ENCODE measurements at regions not wholly inside any gene's neighbourhood (a gene's known extent, or its start where the extent isn't known, plus 50 kb on each side); places are given as distances from the start of the nearest gene placed in this dataset.

DNA sequence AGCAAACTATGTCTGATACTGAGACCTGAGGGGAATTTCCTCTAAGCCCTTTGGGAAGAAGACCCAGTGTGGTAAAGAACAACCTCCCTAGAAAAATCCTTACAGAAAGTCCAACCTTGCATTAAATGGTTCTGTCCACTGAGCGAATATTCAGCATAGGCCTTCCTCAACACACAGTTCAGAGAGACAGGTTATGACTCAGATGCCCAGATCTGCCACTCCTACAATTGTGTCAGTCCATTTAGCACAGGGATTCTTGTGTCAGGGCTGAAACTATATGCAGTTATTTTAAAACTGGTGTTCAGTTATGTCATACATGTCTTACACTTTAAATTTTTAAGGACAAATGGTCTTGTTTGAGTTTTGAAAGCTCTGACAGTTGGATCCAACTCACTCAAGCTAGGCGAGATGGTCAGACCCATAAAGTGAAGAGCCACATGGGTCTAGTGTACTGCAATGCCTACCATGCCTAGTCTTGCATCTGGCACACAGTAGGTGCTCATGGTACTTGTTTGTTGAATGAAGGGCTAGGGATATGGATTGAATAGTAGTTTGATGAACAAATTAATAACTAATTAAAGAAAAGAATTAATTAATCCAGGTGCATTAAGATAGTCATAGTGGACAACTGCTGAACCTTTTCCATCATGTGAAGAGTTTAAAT is 207.5 kb upstream of the PWP1 start:
- no peak overlapping the region for H3K4me3 Mint-ChIP-seq
- H3K27me3 Mint-ChIP-seq: no peaks in the 10 kb centered on the region
- H3K4me1 Mint-ChIP-seq (ENCODE audit: low read depth): peaks cover 55% of the 10 kb centered on the region
- no peak overlapping the region for H3K27ac Mint-ChIP-seq
- H3K9me3 Mint-ChIP-seq (ENCODE audit: low read depth): no peaks in the 10 kb centered on the region
- no peaks in the 10 kb centered on the region for H3K36me3 Mint-ChIP-seq

DNA sequence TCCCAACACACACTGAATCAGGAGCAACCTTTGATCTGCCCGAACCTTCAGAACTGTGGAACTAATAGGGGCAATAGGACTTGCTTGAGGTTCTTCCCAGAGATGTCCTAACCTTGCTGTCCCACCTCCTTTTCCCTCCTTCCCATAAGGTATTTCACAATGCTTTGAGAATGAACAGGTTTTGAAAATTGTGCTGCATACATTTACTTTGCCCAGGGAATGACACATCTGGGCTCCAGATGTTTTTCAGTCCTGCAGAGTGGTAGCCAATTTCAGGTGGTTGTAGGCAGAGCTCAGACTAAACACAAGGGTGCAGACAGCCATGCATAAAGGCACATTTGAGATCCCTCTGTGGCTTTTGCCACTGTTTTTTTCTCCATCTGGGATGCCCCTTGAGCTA is 206.7 kb upstream of the PWP1 start:
- H3K36me3 Mint-ChIP-seq: no peaks in the 10 kb centered on the region
- no peak overlapping the region for H3K4me3 Mint-ChIP-seq
- no peaks in the 10 kb centered on the region for H3K9me3 Mint-ChIP-seq (ENCODE audit: low read depth)
- H3K27me3 Mint-ChIP-seq: no peaks in the 10 kb centered on the region
- no peak overlapping the region for H3K27ac Mint-ChIP-seq
- peaks cover 56% of the 10 kb centered on the region for H3K4me1 Mint-ChIP-seq (ENCODE audit: low read depth)

DNA sequence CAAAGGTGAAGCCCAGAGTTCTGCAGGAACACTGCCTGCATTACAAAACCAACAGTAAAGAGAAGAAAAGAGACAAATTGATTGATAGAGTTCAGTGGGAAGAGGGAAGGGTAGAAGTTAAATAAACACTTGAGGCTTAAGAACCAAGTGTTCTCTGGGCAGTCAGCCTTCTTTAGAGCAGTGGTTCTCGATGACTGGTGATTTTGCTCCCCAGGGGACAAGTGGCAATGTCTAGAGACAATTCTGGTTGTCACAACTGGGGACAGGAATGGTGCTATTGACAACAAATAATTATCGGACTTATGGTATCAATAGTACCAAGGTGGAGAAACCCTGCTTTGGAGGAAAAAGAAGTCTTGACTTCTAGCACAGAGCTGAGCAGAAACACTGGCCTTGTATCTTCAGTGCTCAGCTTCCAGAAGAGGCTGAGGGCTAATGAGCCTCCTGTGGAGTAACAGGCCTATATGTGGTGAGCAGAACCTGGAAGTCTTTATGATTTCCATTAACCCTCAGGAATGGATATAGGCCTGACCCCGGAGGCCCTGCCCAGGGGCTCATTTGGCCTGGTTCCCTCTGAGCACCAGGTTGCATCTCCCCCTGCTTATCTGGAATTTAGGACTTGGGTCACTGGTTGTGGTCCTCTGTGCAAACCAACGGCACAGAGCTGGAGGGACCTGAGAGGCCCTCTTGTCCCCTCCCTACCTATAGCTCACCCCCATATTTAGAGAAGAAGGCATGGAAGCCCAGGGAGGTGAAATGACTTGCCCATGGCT is 204.6 kb upstream of the PWP1 start:
- H3K9me3 Mint-ChIP-seq (ENCODE audit: low read depth): no peaks in the 10 kb centered on the region
- H3K4me3 Mint-ChIP-seq: no peak overlapping the region
- H3K27me3 Mint-ChIP-seq: no peaks in the 10 kb centered on the region
- no peaks in the 10 kb centered on the region for H3K36me3 Mint-ChIP-seq
- H3K4me1 Mint-ChIP-seq (ENCODE audit: low read depth): peaks cover 54% of the 10 kb centered on the region
- no peak overlapping the region for H3K27ac Mint-ChIP-seq

DNA sequence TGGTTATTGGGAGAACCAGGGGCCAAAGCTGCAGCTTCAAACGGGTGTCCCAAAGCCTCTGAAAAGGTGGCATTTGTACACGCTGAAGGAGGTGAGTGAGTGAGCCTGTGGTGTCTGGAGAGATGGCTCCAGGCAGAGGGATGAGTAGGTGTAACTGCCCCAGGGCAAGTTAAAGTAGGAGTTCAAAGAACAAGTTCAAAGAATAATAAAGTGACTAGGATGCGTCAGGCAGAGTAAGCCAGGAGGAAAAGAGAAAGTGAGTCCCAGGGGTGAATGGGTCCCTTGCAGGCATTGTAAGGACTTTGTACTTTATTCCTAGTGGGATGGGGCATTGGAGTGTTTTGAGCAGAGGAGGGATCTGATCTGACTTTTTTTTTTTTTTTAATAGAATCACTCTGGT is 201.4 kb upstream of the PWP1 start:
- H3K4me1 Mint-ChIP-seq (ENCODE audit: low read depth): peaks cover 60% of the 10 kb centered on the region
- no peak overlapping the region for H3K4me3 Mint-ChIP-seq
- H3K36me3 Mint-ChIP-seq: no peaks in the 10 kb centered on the region
- no peaks in the 10 kb centered on the region for H3K9me3 Mint-ChIP-seq (ENCODE audit: low read depth)
- H3K27me3 Mint-ChIP-seq: no peaks in the 10 kb centered on the region
- H3K27ac Mint-ChIP-seq: no peak overlapping the region

DNA sequence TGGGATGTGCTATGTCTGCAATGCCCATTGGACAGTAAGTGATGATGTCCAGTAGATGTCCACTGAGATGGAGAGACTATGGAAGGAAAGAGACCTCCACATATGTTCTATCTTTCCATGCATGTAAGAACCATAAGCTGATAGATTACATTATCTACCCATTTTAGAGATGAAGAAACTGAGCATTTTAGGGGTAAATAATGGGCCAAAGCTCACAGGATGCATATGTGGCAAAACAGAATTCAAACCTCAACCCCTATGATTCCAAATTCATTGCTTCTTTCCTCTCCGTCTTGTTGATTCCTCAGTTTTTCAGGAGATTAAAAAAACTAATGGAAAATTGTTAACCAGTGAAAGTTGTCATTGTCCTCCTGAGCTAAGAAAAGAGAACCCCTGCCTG is 200.7 kb upstream of the PWP1 start:
- no peaks in the 10 kb centered on the region for H3K27me3 Mint-ChIP-seq
- H3K4me3 Mint-ChIP-seq: no peak overlapping the region
- H3K36me3 Mint-ChIP-seq: no peaks in the 10 kb centered on the region
- peaks cover 58% of the 10 kb centered on the region for H3K4me1 Mint-ChIP-seq (ENCODE audit: low read depth)
- H3K27ac Mint-ChIP-seq: peak overlapping the region; percentile 3
- H3K9me3 Mint-ChIP-seq (ENCODE audit: low read depth): no peaks in the 10 kb centered on the region

DNA sequence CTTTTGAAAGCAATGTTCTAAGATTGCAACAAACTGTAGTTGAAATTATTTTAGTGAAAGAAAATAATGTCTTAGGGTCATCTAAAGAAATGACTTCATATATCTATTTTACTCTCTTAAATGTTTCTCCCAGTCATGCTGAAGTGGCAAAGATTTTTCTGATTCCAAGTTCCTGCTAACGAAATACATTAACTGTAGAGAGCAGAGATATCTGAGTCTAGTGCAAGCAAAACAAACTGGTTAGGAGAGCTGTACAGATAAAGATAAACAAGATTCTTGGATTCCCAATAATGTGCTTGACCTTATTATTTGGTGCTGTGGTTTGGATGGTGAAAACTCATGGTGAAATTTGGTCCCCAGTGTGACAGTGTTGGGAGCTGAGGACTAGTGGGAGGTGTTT is 199.9 kb upstream of the PWP1 start:
- H3K4me1 Mint-ChIP-seq (ENCODE audit: low read depth): peaks cover 54% of the 10 kb centered on the region
- no peak overlapping the region for H3K4me3 Mint-ChIP-seq
- H3K9me3 Mint-ChIP-seq (ENCODE audit: low read depth): no peaks in the 10 kb centered on the region
- H3K36me3 Mint-ChIP-seq: no peaks in the 10 kb centered on the region
- H3K27ac Mint-ChIP-seq: peak overlapping the region; percentile 7
- H3K27me3 Mint-ChIP-seq: no peaks in the 10 kb centered on the region

DNA sequence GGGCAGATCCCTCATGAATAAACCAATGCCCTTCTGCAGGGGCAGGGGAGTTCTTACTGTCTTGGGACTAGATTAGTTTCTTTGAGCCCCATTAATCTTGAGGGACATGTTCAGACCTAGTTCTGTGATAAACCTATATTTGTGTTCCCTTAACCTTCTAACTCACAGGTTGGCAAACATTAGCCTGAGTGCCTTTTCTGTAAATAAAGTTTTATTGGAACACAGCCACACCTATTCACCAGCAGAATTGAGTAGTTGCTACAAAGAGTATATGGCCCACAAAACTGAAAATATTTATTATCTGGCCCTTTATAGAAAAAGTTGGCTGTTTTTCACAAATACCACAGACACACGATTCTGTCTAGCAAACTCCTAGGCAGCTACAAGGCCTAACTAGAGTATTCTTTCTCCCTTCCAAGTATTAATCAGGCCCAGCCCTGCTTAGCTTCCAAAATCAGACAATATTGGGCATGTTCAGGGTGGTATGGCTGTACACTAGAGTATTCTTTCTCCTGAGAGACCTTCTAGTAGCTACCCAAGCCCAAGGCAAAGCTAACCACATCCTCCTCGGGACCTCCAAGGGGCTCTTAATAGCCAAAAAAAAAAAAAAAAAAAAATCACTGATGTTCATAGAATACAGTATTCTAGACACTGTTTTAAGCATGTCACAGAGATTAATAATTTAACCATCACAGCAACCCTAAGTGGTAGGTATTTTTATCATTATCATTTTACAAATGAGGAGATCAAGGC is 199.3 kb upstream of the PWP1 start:
- Mint-ChIP-seq H3K27me3 (no peaks in the 10 kb centered on the region), H3K4me1 (ENCODE audit: low read depth) (peaks cover 57% of the 10 kb centered on the region), H3K36me3 (no peaks in the 10 kb centered on the region), H3K9me3 (ENCODE audit: low read depth) (no peaks in the 10 kb centered on the region), H3K27ac (peak overlapping the region; percentile 17), H3K4me3 (no peak overlapping the region)

DNA sequence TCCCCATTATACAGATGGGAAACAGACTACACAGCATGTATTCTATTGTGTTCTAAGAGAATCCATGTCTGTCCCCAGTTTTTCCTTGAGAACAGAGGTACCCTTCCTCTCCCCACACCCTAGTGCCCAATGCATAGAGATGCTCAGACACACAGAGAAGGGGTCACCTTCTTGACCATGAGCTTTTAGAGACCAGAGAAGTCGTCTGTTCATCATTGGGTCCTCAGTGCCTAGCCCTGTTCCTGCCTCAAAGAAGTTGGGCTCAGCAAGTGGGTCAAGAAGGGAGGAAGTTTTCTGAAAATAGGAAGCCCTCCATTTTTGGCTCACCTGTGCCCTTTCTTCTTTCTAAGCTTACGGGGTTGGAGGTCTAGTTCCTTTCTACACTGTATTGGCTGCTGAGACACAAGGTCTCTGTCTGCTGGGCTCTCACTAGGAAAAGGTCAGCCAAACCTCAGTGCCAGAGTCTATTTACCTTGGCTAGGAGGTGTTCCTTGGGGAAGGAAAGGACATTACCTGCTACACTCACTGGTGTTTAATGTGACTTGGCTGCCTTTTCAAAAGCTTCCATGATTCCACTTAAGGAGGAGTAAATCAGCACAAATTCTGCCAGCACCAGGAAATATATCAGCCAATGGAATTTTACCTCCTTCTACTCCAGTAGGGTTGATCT is 198.5 kb upstream of the PWP1 start:
- no peaks in the 10 kb centered on the region for H3K36me3 Mint-ChIP-seq
- H3K27me3 Mint-ChIP-seq: no peaks in the 10 kb centered on the region

DNA sequence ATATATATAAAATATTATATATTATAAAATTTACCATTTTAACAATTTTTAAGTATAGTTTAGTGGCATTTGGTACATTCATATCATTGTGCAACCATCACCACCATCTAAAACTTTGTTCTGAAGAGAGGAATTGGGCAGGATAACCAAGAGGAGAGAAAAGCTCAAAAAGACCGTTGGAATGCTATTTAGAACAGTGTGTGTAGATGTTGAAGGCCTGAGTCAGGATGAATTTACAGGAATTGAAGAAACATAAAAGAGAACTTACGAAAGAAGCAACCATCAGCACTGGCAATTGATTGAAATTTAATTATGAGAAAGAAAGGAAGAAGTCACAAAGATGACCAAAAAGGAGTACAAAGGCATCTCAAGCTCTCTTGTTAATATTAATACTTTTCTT is 196.9 kb upstream of the PWP1 start:
- H3K9me3 Mint-ChIP-seq (ENCODE audit: low read depth): no peaks in the 10 kb centered on the region
- no peaks in the 10 kb centered on the region for H3K36me3 Mint-ChIP-seq
- peaks cover 67% of the 10 kb centered on the region for H3K4me1 Mint-ChIP-seq (ENCODE audit: low read depth)
- no peaks in the 10 kb centered on the region for H3K27me3 Mint-ChIP-seq
- no peak overlapping the region for H3K27ac Mint-ChIP-seq
- H3K4me3 Mint-ChIP-seq: no peak overlapping the region

More for the DNA sequence above, 198.5 kb upstream of the PWP1 start:
- H3K4me1 Mint-ChIP-seq (ENCODE audit: low read depth): peaks cover 58% of the 10 kb centered on the region
- no peak overlapping the region for H3K4me3 Mint-ChIP-seq
- no peak overlapping the region for H3K27ac Mint-ChIP-seq
- no peaks in the 10 kb centered on the region for H3K9me3 Mint-ChIP-seq (ENCODE audit: low read depth)

DNA sequence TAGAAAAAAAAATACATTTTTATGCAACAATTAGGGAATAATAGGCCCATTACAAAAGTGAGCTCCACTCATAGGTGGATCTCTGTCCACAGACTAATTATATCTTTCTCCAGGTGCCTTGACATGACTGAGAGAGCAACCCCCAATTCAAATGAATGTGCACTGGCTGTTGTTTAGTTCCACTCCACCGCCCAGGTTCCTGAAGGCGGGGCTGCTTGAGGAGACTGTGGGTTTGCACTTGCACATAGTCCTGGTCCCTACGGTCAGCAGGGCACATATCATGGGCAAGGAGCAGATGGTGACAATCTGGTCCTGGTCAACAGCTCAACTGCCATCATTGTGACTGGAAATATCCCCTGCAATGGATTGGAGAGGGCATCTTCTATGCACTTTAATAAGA is 195.6 kb upstream of the PWP1 start:
- H3K4me3 Mint-ChIP-seq: no peak overlapping the region
- H3K27ac Mint-ChIP-seq: no peak overlapping the region
- H3K9me3 Mint-ChIP-seq (ENCODE audit: low read depth): no peaks in the 10 kb centered on the region
- peaks cover 59% of the 10 kb centered on the region for H3K4me1 Mint-ChIP-seq (ENCODE audit: low read depth)
- no peaks in the 10 kb centered on the region for H3K27me3 Mint-ChIP-seq
- H3K36me3 Mint-ChIP-seq: peaks cover 2% of the 10 kb centered on the region

DNA sequence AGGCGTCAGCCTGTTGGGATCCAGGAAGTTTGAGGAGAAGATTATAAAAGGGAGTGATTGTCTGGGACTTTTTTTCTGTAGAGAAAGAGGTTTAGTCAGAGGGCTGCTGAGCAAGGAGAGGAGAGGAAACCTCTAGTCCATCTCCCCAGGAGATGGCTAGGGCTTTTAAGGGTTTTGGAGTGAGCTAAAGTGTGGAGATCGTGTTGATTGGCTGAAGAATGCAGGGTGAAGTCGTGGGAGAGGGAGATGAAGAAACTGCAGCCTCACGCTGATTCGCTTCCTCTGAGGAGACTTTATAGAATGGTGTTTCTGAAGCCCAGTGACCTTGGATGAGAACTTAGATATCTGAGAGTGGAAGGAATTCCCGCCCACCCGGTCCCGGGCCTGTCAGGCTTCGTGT is 193.7 kb upstream of the PWP1 start:
- no peak overlapping the region for H3K4me3 Mint-ChIP-seq
- no peaks in the 10 kb centered on the region for H3K9me3 Mint-ChIP-seq (ENCODE audit: low read depth)
- peaks cover 3% of the 10 kb centered on the region for H3K36me3 Mint-ChIP-seq
- peak overlapping the region; percentile 41 for H3K27ac Mint-ChIP-seq
- peaks cover 43% of the 10 kb centered on the region for H3K4me1 Mint-ChIP-seq (ENCODE audit: low read depth)
- H3K27me3 Mint-ChIP-seq: no peaks in the 10 kb centered on the region

DNA sequence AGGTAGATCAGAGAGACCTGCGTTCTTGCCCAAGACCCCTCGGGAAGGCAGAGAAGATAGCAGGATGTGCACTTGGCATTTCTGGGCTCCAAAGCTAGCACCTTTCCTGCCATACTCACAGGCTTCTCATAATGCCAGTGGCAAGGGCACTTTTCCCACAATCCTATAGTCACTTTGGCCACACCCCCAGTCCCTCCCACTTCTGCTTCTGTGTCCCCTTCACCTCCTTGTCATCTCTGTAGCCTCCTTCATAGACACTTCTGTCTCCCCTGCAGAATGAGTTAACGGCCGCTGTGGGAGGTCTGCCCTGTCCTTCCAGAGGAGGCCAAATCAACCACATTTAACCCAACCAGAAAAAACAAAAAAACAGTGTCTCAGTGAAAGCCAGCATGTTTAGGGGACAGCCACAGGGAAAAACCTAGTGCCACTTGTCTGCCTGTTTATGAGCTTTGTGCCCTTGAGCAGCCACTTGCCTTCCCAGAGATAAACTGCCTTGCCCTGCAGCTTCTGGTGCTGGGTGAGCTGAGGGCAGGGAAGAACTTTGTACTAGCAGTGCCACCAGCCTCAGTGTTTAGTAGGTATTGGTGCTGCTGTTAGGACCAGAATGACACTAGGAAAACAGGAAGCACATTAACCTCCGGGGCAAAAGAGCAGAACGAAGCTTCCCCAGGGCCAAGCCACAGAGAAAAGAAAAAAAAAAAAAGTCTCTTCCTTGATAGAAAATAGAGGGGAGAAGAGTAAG is 193.0 kb upstream of the PWP1 start:
- Mint-ChIP-seq H3K27ac (peak overlapping the region; percentile 91), H3K36me3 (peaks cover 10% of the 10 kb centered on the region), H3K4me3 (peak overlapping the region; percentile 63), H3K4me1 (ENCODE audit: low read depth) (peaks cover 39% of the 10 kb centered on the region), H3K9me3 (ENCODE audit: low read depth) (peaks cover 6% of the 10 kb centered on the region), H3K27me3 (no peaks in the 10 kb centered on the region)

DNA sequence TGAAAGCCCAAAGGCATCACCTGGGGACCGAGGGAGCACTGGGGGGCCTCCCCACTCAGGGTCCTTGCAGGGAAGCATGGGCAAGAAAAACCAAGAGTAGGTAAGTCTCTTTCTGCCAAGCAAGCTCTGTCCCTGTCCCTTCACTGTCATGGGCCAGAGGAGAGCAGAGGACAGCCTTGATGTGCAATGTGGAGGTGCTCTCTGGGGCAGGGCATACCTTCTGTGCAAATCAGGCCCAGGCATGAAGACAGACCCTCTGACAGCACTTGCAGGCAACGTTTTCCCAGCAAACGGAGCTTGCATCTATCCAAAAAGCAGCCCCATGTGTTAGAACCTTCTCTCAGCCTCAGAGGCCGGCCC is 192.5 kb upstream of the PWP1 start:
- peaks cover 13% of the 10 kb centered on the region for H3K36me3 Mint-ChIP-seq
- peak overlapping the region; percentile 91 for H3K27ac Mint-ChIP-seq
- H3K4me1 Mint-ChIP-seq (ENCODE audit: low read depth): peaks cover 34% of the 10 kb centered on the region
- peaks cover 6% of the 10 kb centered on the region for H3K9me3 Mint-ChIP-seq (ENCODE audit: low read depth)
- H3K4me3 Mint-ChIP-seq: peak overlapping the region; percentile 63
- H3K27me3 Mint-ChIP-seq: no peaks in the 10 kb centered on the region

DNA sequence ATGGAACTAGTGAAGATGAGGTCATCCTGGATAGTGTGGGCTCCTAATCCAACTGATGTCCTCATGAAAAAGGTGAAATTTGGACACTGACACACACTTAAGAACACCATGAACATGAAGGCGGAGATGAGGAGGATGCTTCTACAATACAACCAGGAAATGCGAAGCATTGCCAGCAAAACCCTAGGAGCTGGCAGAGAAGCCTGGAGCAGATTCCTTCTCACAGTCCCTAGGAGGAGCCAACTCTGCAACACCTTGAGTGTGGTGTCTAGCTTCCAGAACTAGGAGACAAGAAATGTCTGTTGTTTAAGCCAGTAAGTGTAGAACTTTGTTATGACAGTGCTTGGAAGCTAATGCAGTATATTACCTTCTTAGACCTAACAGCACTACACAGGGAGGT is 191.9 kb upstream of the PWP1 start:
- H3K4me3 Mint-ChIP-seq: no peak overlapping the region
- peaks cover 13% of the 10 kb centered on the region for H3K36me3 Mint-ChIP-seq
- H3K27me3 Mint-ChIP-seq: no peaks in the 10 kb centered on the region
- peaks cover 31% of the 10 kb centered on the region for H3K4me1 Mint-ChIP-seq (ENCODE audit: low read depth)
- peaks cover 6% of the 10 kb centered on the region for H3K9me3 Mint-ChIP-seq (ENCODE audit: low read depth)
- no peak overlapping the region for H3K27ac Mint-ChIP-seq
